Body of pancreas (tissue), 4 donors: ENCODE measurements at regions not wholly inside any gene's neighbourhood (a gene's known extent, or its start where the extent isn't known, plus 50 kb on each side); places are given as distances from the start of the nearest gene placed in this dataset.

Experiments used
- ATAC-seq: fragments of 150-250 bp; one replicate; pipeline ENCODE4 v1.9.1; 2016
- DNase-seq, 4 donors: peaks; one replicate each; pipeline ENCODE4 v3.0.0-alpha.2; 2019
- H3K27ac ChIP-seq, 4 donors: fragments of 200-600 bp; sonication (generic); 1 replicate in 3 of 4; 2 replicates in 1 of 4; pipeline versions ENCODE4 v1.5.1 to v1.6.1; 2016 to 2019; ENCODE audit warnings: mild to moderate bottlenecking in 1 of 4, mixed read lengths in 1 of 4, moderate library complexity in 1 of 4
- H3K27me3 ChIP-seq, 2 donors: fragments of 200-600 bp; sonication (generic); one replicate each; pipeline ENCODE4 v1.6.0; 2016; ENCODE audit warnings: mild to moderate bottlenecking in 1 of 2
- H3K36me3 ChIP-seq, 2 donors: fragments of 200-600 bp; sonication (generic); replicated peaks in 1 of 2; 2 replicates each; pipeline ENCODE4 v1.5.1; 2016; ENCODE audit warnings: low read depth in 2 of 2; ENCODE audit not compliant: insufficient read depth in 1 of 2
- H3K4me1 ChIP-seq: fragments of 200-600 bp; sonication (generic); one replicate; pipeline ENCODE4 v1.6.0; 2016
- H3K4me3 ChIP-seq, 2 donors: fragments of 200-600 bp; sonication (generic); 1 replicate in 1 of 2; 2 replicates in 1 of 2; pipeline ENCODE4 v1.5.1; 2016 to 2019
- H3K9me3 ChIP-seq, 3 donors: fragments of 200-600 bp; sonication (generic); 1 replicate in 2 of 3; 2 replicates in 1 of 3; pipeline ENCODE4 v1.5.1; 2016
- POLR2A ChIP-seq, 3 donors: fragments of 450-650 bp; IDR thresholded peaks; one replicate each; pipeline ENCODE4 v1.6.1; 2016; ENCODE audit warnings: antibody characterized with exemption in 3 of 3, mild to moderate bottlenecking in 2 of 3
- WGBS, 2 donors: methylation state at CpG; one replicate each; pipeline ENCODE4 v1.1.5; 2017; 5-methylcytosine and 5-hydroxymethylcytosine counted together
- intact Hi-C: fragments of 100-400 bp; cut with DNase I; formaldehyde crosslinking; loops from one replicate; pipeline ENCODE4 v1.15.1; 2023
- TF ChIP-seq, protein P1 (sequence below), 7 experiments: fragments of 450-650 bp in 4 of 7; fragments of 200-600 bp in 3 of 7; sonication (generic) in 3 of 7; IDR thresholded peaks; one replicate each; pipeline ENCODE4 v1.5.1; 2016 to 2019; ENCODE audit warnings: antibody characterized with exemption in 7 of 7

DNA sequence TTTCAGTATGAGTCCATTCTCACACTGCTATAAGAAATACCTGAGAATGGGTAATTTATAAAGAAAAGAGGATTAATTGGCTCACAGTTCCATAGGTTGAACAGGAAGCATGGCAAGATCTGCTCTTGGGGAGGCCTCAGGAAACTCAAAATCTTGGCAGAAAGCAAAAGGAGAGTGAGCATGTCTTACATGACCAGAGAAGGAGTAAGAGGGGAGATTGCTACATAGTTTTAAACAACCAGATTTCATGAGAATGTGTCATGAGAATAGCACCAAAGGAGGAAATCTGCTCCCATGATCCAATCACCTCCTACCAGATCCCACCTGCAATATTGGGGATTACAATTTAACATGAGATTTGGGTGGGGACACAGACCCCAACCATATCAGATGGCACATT, 672.4 kb downstream of the HTR1B start:
- Histone ChIP-seq H3K36me3 (no peaks in the 10 kb centered on the region), H3K4me1 (peaks cover 53% of the 10 kb centered on the region), H3K4me3 (no peak overlapping the region), H3K27me3 (no peaks in the 10 kb centered on the region), H3K9me3 (no peaks in the 10 kb centered on the region), H3K27ac (peak overlapping the region; percentile 39 to 79 (median 72))
- TF ChIP-seq, protein P1, sequence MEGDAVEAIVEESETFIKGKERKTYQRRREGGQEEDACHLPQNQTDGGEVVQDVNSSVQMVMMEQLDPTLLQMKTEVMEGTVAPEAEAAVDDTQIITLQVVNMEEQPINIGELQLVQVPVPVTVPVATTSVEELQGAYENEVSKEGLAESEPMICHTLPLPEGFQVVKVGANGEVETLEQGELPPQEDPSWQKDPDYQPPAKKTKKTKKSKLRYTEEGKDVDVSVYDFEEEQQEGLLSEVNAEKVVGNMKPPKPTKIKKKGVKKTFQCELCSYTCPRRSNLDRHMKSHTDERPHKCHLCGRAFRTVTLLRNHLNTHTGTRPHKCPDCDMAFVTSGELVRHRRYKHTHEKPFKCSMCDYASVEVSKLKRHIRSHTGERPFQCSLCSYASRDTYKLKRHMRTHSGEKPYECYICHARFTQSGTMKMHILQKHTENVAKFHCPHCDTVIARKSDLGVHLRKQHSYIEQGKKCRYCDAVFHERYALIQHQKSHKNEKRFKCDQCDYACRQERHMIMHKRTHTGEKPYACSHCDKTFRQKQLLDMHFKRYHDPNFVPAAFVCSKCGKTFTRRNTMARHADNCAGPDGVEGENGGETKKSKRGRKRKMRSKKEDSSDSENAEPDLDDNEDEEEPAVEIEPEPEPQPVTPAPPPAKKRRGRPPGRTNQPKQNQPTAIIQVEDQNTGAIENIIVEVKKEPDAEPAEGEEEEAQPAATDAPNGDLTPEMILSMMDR (IDR thresholded peaks at IDR 0.05): no peak
- no peak for TF ChIP-seq POLR2A (IDR thresholded peaks at IDR 0.05)
- intact Hi-C loops: no loop called here
- DNase-seq (no peak), ATAC-seq (peak; percentile 47)

DNA sequence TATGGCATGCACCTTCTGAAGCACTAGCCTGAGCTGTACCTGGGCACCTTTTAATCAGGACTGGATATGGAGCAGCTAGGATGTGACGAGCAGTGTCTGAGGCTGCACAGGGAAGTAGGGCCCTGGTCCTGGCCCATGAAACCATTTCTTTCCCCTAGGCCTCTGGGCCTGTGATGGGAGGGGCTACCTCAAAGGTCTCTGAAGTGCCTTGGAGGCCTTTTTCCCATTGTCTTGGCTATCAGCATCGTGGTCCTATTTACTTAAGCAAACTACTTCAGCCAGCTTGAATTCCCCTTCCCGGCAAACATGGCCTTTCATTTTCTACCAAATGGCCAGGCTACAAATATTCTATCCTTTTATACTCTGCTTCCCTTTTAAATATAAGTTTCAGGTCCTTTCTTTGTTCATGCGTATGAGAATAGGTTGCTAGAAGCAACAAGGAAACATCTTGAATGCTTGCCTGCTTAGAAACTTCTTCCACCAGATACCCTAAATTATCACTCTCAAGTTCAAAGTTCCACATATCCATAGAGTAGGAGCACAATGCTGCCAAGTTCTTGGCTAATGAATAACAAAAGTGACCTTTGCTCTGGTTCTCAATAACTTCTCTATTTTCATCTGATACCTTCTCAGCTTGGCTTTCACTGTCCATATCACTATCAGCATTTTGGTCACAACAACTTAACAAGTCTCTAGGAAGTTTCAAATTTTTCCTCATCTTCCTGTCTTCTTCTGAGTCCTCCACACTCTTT, 673.1 kb downstream of the HTR1B start:
- H3K36me3 ChIP-seq: no peaks in the 10 kb centered on the region
- H3K4me3 ChIP-seq: no peak overlapping the region
- ATAC-seq: peak; percentile 88
- H3K9me3 ChIP-seq: no peaks in the 10 kb centered on the region
- peak; percentile 33 to 66 (median 44) for DNase-seq
- peak overlapping the region; percentile 39 to 79 (median 72) for H3K27ac ChIP-seq
- intact Hi-C loops: no loop called here
- H3K4me1 ChIP-seq: peaks cover 53% of the 10 kb centered on the region
- TF ChIP-seq, protein P1 (IDR thresholded peaks at IDR 0.05): no peak
- TF ChIP-seq POLR2A (IDR thresholded peaks at IDR 0.05): no peak
- H3K27me3 ChIP-seq: no peaks in the 10 kb centered on the region
- WGBS, 2 donors: 26% methylated on average over 4 of the region's 4 CpGs

DNA sequence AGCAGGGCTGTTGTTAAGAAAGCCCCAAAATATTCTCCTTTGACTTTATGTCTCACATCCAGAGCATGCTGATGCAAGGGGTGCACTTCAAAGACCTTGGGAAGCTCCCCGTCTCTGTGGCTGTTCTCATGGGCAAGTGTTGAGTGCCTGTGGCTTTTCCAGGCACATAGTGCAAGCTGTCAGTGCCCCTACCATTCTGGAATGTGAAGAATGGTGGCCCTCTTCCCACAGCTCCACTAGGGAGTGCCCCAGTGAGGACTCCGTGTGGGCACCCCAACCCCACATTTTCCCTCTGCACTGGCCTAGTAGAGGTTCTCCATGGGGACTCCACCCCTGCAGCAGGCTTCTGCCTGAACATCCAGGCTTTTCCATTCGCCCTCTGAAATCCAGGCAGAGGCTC, 673.7 kb downstream of the HTR1B start:
- H3K27me3 ChIP-seq: no peaks in the 10 kb centered on the region
- no peaks in the 10 kb centered on the region for H3K36me3 ChIP-seq
- ATAC-seq: no peak
- WGBS, 2 donors: 42 to 67% methylated on average over 2 to 3 of the region's 3 CpGs
- no peaks in the 10 kb centered on the region for H3K9me3 ChIP-seq
- no peak for DNase-seq
- peak overlapping the region; percentile 39 to 79 (median 72) for H3K27ac ChIP-seq
- peaks cover 51% of the 10 kb centered on the region for H3K4me1 ChIP-seq
- no peak overlapping the region for H3K4me3 ChIP-seq
- TF ChIP-seq, protein P1 (IDR thresholded peaks at IDR 0.05): no peak
- no peak for TF ChIP-seq POLR2A (IDR thresholded peaks at IDR 0.05)
- intact Hi-C loops: no loop called here

DNA sequence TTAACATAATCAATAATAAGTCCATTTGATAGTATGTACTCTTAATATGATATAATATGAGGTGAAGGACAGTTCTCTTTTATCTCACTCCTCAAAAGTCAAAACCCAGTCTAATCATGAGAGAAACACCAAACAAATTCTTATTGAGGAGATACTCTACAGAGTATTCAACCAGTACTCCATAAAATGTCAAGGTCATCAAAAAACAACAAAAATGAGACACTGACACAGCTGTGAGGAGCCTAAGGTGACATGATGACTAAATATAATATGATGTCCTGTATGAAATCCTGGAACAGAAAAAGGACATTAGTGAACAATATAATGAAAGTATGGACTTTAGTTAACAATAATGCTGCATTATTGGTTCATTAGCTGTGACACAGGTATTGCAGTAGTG, 675.1 kb downstream of the HTR1B start:
- H3K9me3 ChIP-seq: no peaks in the 10 kb centered on the region
- TF ChIP-seq POLR2A (IDR thresholded peaks at IDR 0.05): no peak
- TF ChIP-seq, protein P1 (IDR thresholded peaks at IDR 0.05): no peak
- no peak overlapping the region for H3K4me3 ChIP-seq
- H3K4me1 ChIP-seq: peaks cover 47% of the 10 kb centered on the region
- ATAC-seq (no peak), DNase-seq (no peak)
- no peaks in the 10 kb centered on the region for H3K27me3 ChIP-seq
- no peaks in the 10 kb centered on the region for H3K36me3 ChIP-seq
- peak overlapping the region in 1 of 4 donors; percentile 72 for H3K27ac ChIP-seq
- intact Hi-C loops: no loop called here

DNA sequence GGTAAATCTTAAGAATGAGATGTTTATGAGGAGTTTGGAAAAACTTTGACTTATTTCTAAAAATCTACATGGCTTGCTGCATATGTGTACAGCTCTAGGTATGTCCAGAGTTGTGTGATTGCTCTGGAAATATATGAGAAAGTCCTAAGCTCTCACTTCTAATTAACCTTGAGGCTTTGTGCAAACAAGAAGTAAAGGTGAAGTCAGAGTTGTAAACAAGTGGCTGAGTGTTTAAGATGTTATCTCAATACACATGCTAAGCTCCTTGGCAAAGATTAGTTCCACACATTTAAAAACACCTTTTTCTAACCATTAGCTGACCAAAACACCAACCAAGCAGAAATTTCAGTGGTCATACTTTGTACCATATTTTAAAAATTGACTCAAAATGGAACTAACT, 684.2 kb downstream of the HTR1B start:
- H3K36me3 ChIP-seq: no peaks in the 10 kb centered on the region
- intact Hi-C loops: no loop called here
- H3K27me3 ChIP-seq: no peaks in the 10 kb centered on the region
- peaks cover 20% of the 10 kb centered on the region for H3K4me1 ChIP-seq
- TF ChIP-seq, protein P1 (IDR thresholded peaks at IDR 0.05): no peak
- TF ChIP-seq POLR2A (IDR thresholded peaks at IDR 0.05): peak in 2 of 3 donors; percentile 46 to 51
- H3K27ac ChIP-seq: peak overlapping the region in 3 of 4 donors; percentile 59 to 79 (median 61)
- DNase-seq (no peak), ATAC-seq (peak; percentile 56)
- no peaks in the 10 kb centered on the region for H3K9me3 ChIP-seq
- H3K4me3 ChIP-seq: no peak overlapping the region
